ENCODE measurements at regions not wholly inside any gene's neighbourhood (a gene's known extent, or its start where the extent isn't known, plus 50 kb on each side); places are given as distances from the start of the nearest gene placed in this dataset.

- H3K4me3 ChIP-seq (ENCODE audit: low read length): no peak overlapping the region
- TF ChIP-seq, protein P1, sequence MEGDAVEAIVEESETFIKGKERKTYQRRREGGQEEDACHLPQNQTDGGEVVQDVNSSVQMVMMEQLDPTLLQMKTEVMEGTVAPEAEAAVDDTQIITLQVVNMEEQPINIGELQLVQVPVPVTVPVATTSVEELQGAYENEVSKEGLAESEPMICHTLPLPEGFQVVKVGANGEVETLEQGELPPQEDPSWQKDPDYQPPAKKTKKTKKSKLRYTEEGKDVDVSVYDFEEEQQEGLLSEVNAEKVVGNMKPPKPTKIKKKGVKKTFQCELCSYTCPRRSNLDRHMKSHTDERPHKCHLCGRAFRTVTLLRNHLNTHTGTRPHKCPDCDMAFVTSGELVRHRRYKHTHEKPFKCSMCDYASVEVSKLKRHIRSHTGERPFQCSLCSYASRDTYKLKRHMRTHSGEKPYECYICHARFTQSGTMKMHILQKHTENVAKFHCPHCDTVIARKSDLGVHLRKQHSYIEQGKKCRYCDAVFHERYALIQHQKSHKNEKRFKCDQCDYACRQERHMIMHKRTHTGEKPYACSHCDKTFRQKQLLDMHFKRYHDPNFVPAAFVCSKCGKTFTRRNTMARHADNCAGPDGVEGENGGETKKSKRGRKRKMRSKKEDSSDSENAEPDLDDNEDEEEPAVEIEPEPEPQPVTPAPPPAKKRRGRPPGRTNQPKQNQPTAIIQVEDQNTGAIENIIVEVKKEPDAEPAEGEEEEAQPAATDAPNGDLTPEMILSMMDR (conservative IDR thresholded peaks at IDR 0.05; ENCODE audit: low read depth, low read length): no peak
- DNase-seq (ENCODE audit: low read depth): no peak
Measured at GRCh38 chr1:188514917-188515316, 1686.2 kb downstream of the PLA2G4A start.

DNA sequence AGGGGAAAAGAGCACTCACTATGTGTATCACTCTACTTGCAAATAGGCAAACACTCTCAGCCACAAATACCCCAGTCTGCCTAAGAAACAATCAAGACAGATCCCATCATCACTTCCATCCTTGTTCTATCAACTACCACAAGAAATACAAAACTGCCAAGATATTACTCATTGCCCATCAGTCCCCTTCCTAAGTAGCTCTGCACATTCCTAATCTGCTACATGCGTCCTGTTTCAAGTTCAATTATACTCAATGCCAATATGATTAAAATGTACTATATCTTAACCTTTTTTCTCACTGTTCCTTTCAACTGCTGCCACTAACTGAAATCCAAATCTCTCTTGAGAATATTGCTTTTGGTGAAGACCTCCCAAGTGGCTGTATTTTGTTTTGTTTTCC lies 1688.4 kb downstream of the PLA2G4A start:
- H3K4me3 ChIP-seq (ENCODE audit: low read length): no peak overlapping the region
- TF ChIP-seq, protein P1 (conservative IDR thresholded peaks at IDR 0.05; ENCODE audit: low read depth, low read length): no peak
- peak; percentile 6 for DNase-seq (ENCODE audit: low read depth)

- TF ChIP-seq, protein P1 (conservative IDR thresholded peaks at IDR 0.05; ENCODE audit: low read depth, low read length): no peak
- H3K4me3 ChIP-seq (ENCODE audit: low read length): no peak overlapping the region
- no peak for DNase-seq (ENCODE audit: low read depth)
Measured at GRCh38 chr1:188551176-188551575, 1722.4 kb downstream of the PLA2G4A start.

GRCh38 chr1:188557053-188557452 lies 1728.3 kb downstream of the PLA2G4A start:
- no peak for DNase-seq (ENCODE audit: low read depth)
- TF ChIP-seq, protein P1 (conservative IDR thresholded peaks at IDR 0.05; ENCODE audit: low read depth, low read length): no peak
- no peak overlapping the region for H3K4me3 ChIP-seq (ENCODE audit: low read length)

- TF ChIP-seq, protein P1 (conservative IDR thresholded peaks at IDR 0.05; ENCODE audit: low read depth, low read length): no peak
- H3K4me3 ChIP-seq (ENCODE audit: low read length): no peak overlapping the region
- DNase-seq (ENCODE audit: low read depth): no peak
Measured at GRCh38 chr1:188582911-188583532, 1754.3 kb downstream of the PLA2G4A start.

DNA sequence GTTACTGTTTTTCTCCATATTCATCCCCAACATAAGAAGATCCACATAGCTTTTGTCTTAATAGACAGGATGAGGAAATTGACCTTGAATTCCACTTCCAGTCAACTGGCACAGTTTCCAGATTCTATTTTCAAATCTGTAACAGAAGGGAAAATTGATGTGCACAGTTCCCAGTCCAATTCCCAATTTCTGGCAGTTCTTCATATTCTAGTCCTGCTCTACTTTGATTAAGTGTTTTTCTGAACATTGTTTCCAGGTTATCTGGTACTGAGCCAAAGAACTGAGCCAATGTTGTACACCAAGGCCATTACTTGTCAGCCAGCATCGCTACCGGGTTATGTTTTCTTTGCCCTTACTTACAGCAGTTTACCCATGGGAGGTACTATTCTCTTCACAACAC lies 1755.4 kb downstream of the PLA2G4A start:
- no peak overlapping the region for H3K4me3 ChIP-seq (ENCODE audit: low read length)
- no peak for DNase-seq (ENCODE audit: low read depth)
- TF ChIP-seq, protein P1 (conservative IDR thresholded peaks at IDR 0.05; ENCODE audit: low read depth, low read length): no peak

DNA sequence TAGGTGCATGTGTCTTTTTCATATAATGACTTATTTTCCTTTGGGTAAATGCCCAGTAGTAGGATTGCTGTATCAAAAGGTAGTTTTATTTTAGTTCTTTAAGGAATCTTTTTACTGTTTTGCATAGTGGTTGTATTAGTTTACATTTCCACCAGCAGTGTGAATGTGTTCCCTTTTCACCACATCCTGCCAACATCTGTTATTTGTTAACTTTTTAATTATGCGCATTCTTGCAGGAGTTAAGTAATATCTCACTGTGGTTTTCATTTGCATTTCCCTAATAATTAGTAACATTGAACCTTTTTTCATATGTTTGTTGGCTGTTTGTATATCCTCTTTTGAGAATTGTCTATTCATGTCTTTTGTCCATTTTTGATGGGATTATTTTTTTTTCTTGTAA lies 1761.9 kb downstream of the PLA2G4A start:
- no peak overlapping the region for H3K4me3 ChIP-seq (ENCODE audit: low read length)
- DNase-seq (ENCODE audit: low read depth): no peak
- TF ChIP-seq, protein P1 (conservative IDR thresholded peaks at IDR 0.05; ENCODE audit: low read depth, low read length): no peak

All from retinal pigment epithelial cell (primary cell).